Endothelial cell of umbilical vein (primary cell): ENCODE measurements at regions not wholly inside any gene's neighbourhood (a gene's known extent, or its start where the extent isn't known, plus 50 kb on each side); places are given as distances from the start of the nearest gene placed in this dataset.

ENCODE experiments used
- BruUV-seq: library from RNA; stranded (reverse); fragments of 400-500 nt; replicated peaks from 2 replicates; lab custom pipeline; 2021; lab: Mats Ljungman, UMichigan
- CTCF ChIA-PET: fragments of 300-600, 350-600 bp; sonication (Branson Sonifier 250); formaldehyde crosslinking; loops from one replicate; lab custom pipeline; 2021; ENCODE audit warnings: antibody characterized with exemption, inconsistent platforms; lab: Charles Lee
- POLR2A ChIA-PET: fragments of 300-600, 350-600 bp; sonication (Branson Sonifier 250); formaldehyde crosslinking; loops from one replicate; lab custom pipeline; 2021; ENCODE audit warnings: antibody characterized with exemption, inconsistent platforms; lab: Charles Lee
- DNase-seq: peaks from one replicate; pipeline ENCODE4 v3.0.0-alpha.2; 2011; ENCODE audit warnings: low read depth, low spot score
- FAIRE-seq: peaks from 2 replicates; lab custom pipeline; 2011; peaks lifted over from hg19 to GRCh38; lab: Jason Lieb, UNC
- H2AFZ ChIP-seq: 2 replicates; pipeline ENCODE4 v1.6.0; 2012; ENCODE audit warnings: low read depth, low read length, control low read depth, inconsistent platforms
- H3K27ac ChIP-seq: 2 replicates; pipeline ENCODE4 v1.5.1; 2011; ENCODE audit warnings: low read depth, mild to moderate bottlenecking, control low read depth, low read length, moderate library complexity; ENCODE audit not compliant: insufficient read depth
- H3K27me3 ChIP-seq, 2 experiments: 2 replicates each; pipeline versions ENCODE4 v1.6.0 to v1.6.1; 2011; ENCODE audit warnings: low read length in 2 of 2, mixed read lengths in 1 of 2; ENCODE audit not compliant: control insufficient read depth in 2 of 2, insufficient read depth in 2 of 2
- H3K36me3 ChIP-seq, 2 experiments: 2 replicates in 1 of 2; 3 replicates in 1 of 2; pipeline ENCODE4 v1.5.1; 2011; ENCODE audit warnings: low read length in 2 of 2, mild to moderate bottlenecking in 1 of 2, moderate library complexity in 1 of 2; ENCODE audit not compliant: control insufficient read depth in 2 of 2, insufficient read depth in 2 of 2; ENCODE audit errors: extremely low read depth in 1 of 2
- H3K4me1 ChIP-seq: 3 replicates; pipeline ENCODE4 v1.5.1; 2011; ENCODE audit warnings: mild to moderate bottlenecking, low read length; ENCODE audit not compliant: control insufficient read depth, insufficient read depth; ENCODE audit errors: extremely low read depth
- H3K4me2 ChIP-seq: 2 replicates; pipeline ENCODE4 v1.6.1; 2011; ENCODE audit warnings: low read length, control low read depth, mixed read lengths; ENCODE audit not compliant: insufficient read depth
- H3K4me3 ChIP-seq, 3 experiments: fragments of 200-600 bp in 1 of 3; sonication (generic), shearing (Covaris generic) in 1 of 3; replicated peaks in 1 of 3; 2 replicates each; pipeline ENCODE4 v1.5.1; 2011 to 2016; ENCODE audit warnings: control low read depth in 3 of 3, low read length in 3 of 3, mild to moderate bottlenecking in 2 of 3, inconsistent platforms in 1 of 3, low read depth in 1 of 3, moderate library complexity in 1 of 3; ENCODE audit not compliant: insufficient read depth in 1 of 3
- H3K79me2 ChIP-seq: 2 replicates; pipeline ENCODE4 v1.6.0; 2012; ENCODE audit warnings: low read length, inconsistent platforms; ENCODE audit not compliant: control insufficient read depth, insufficient read depth
- H3K9ac ChIP-seq: replicated peaks from 2 replicates; pipeline ENCODE3; 2011; ENCODE audit warnings: low read length, control low read depth; ENCODE audit not compliant: insufficient read depth; ENCODE audit errors: extremely low read depth
- H3K9me1 ChIP-seq: replicated peaks from 3 replicates; pipeline ENCODE4 v1.6.0; 2011; ENCODE audit warnings: mild to moderate bottlenecking, low read length; ENCODE audit not compliant: control insufficient read depth, insufficient read depth; ENCODE audit errors: extremely low read depth
- H3K9me3 ChIP-seq: replicated peaks from 2 replicates; pipeline ENCODE4 v1.5.1; 2012; ENCODE audit warnings: low read length, inconsistent platforms; ENCODE audit not compliant: control insufficient read depth, insufficient read depth
- H4K20me1 ChIP-seq: replicated peaks from 2 replicates; pipeline ENCODE3; 2011; ENCODE audit warnings: mild to moderate bottlenecking, low read length; ENCODE audit not compliant: control insufficient read depth, insufficient read depth; ENCODE audit errors: extremely low read depth
- EZH2 ChIP-seq: IDR thresholded peaks from 2 replicates; pipeline ENCODE4 v1.6.1; 2012; ENCODE audit warnings: borderline replicate concordance, low read depth, mild to moderate bottlenecking, moderate library complexity, low read length, inconsistent platforms; ENCODE audit not compliant: severe bottlenecking
- FOS ChIP-seq: IDR thresholded peaks from 2 replicates; pipeline ENCODE4 v1.6.1; 2011; ENCODE audit warnings: mild to moderate bottlenecking, low read length, moderate library complexity, borderline replicate concordance; ENCODE audit not compliant: insufficient read depth
- GATA2 ChIP-seq: IDR thresholded peaks from 2 replicates; pipeline ENCODE4 v1.7.0; 2011; ENCODE audit warnings: low read depth, mild to moderate bottlenecking, moderate library complexity, mixed read lengths, low read length; ENCODE audit not compliant: insufficient read length, insufficient read depth
- JUN ChIP-seq: IDR thresholded peaks from 2 replicates; pipeline ENCODE4 v1.6.1; 2011; ENCODE audit warnings: borderline replicate concordance, low read depth; ENCODE audit not compliant: insufficient read length, insufficient read depth
- MAX ChIP-seq: IDR thresholded peaks from 2 replicates; pipeline ENCODE4 v1.6.1; 2011; ENCODE audit not compliant: insufficient read depth, insufficient read length
- MYC ChIP-seq: IDR thresholded peaks from one replicate; pipeline ENCODE4 v1.6.1; 2011; ENCODE audit warnings: mild to moderate bottlenecking, low read depth, low read length
- POLR2A ChIP-seq: IDR thresholded peaks from 2 replicates; pipeline ENCODE4 v1.6.1; 2012; ENCODE audit warnings: low read depth, mild to moderate bottlenecking, control low read depth, low read length
- POLR2AphosphoS5 ChIP-seq: IDR thresholded peaks from 2 replicates; pipeline ENCODE4 v1.6.1; 2012; ENCODE audit warnings: low read depth, mild to moderate bottlenecking, control low read depth, low read length, moderate library complexity; ENCODE audit not compliant: insufficient read depth
- dilution Hi-C: fragments of 300-500 bp; cut with MboI; formaldehyde crosslinking; loops from one replicate; pipeline ENCODE4 v1.15.0; 2019; ENCODE audit warnings: low sequenced_read_pairs; ENCODE audit not compliant: extremely low pct_ligation_motif_present
- intact Hi-C: fragments of 100-400 bp; cut with micrococcal nuclease; formaldehyde crosslinking; loops from one replicate; pipeline ENCODE4 v1.10.0; 2022
- TF ChIP-seq, protein P1 (sequence below), 2 donors: IDR thresholded peaks; 1 replicate in 1 of 2; 2 replicates in 1 of 2; pipeline ENCODE4 v1.5.1; 2011; ENCODE audit warnings: low read length in 2 of 2, mild to moderate bottlenecking in 2 of 2, moderate library complexity in 2 of 2, control low read depth in 1 of 2, inconsistent platforms in 1 of 2, low read depth in 1 of 2; ENCODE audit not compliant: insufficient read depth in 1 of 2; ENCODE audit errors: extremely low read depth in 1 of 2

- CTCF ChIA-PET: no interaction called here
- intact Hi-C loops (no loop called here), dilution Hi-C loops (no loop called here)
- no peak for FAIRE-seq
- H3K9ac ChIP-seq: no peak overlapping the region
- H2AFZ ChIP-seq: no peak overlapping the region
- no peak overlapping the region for H3K4me3 ChIP-seq
- no peaks in the 10 kb centered on the region for H3K27me3 ChIP-seq
- no peak for TF ChIP-seq MAX
- no peaks in the 10 kb centered on the region for H3K36me3 ChIP-seq
- H3K9me1 ChIP-seq: no peaks in the 10 kb centered on the region
- H3K79me2 ChIP-seq: no peaks in the 10 kb centered on the region
- POLR2A ChIA-PET: no interaction called here
- no peaks in the 10 kb centered on the region for H4K20me1 ChIP-seq
- no peaks in the 10 kb centered on the region for H3K9me3 ChIP-seq
- no peak for DNase-seq
- BruUV-seq: no TSS peak
- H3K4me2 ChIP-seq: no peak overlapping the region
- no peak overlapping the region for H3K27ac ChIP-seq
- H3K4me1 ChIP-seq: no peaks in the 10 kb centered on the region
Measured at GRCh38 chr4:173801361-173801760, 271.3 kb upstream of the HAND2 start.

DNA sequence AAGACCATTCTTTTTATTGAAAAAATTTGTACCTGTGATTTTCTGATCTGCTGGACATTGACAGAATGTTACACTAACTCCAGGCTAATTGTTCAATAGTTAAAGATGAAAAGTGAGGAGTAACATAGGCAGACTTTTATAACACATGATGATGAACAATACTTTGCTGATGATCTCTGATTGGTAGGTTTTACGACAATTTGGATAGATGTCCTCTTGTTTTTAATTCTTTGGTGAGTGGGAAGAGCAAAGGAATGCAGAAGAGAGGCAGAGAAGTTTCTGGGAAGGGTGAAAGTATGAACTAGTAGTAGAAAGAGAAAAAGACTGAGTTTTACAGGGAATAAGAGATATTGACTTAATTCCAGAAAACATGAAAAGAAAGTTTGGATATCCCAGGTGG is 267.3 kb upstream of the HAND2 start:
- Histone ChIP-seq H3K36me3 (no peaks in the 10 kb centered on the region), H3K27ac (no peak overlapping the region), H2AFZ (no peak overlapping the region), H3K27me3 (no peaks in the 10 kb centered on the region), H3K4me3 (no peak overlapping the region), H3K4me2 (no peak overlapping the region), H3K9me3 (no peaks in the 10 kb centered on the region), H4K20me1 (no peaks in the 10 kb centered on the region), H3K4me1 (no peaks in the 10 kb centered on the region), H3K9ac (no peak overlapping the region), H3K79me2 (no peaks in the 10 kb centered on the region), H3K9me1 (no peaks in the 10 kb centered on the region)
- intact Hi-C loops (no loop called here), dilution Hi-C loops (no loop called here)
- no peak for FAIRE-seq
- TF ChIP-seq FOS (no peak), GATA2 (no peak), POLR2A (no peak), POLR2AphosphoS5 (no peak), EZH2 (no peak), MAX (no peak), JUN (no peak), MYC (no peak)
- TF ChIP-seq, protein P1, sequence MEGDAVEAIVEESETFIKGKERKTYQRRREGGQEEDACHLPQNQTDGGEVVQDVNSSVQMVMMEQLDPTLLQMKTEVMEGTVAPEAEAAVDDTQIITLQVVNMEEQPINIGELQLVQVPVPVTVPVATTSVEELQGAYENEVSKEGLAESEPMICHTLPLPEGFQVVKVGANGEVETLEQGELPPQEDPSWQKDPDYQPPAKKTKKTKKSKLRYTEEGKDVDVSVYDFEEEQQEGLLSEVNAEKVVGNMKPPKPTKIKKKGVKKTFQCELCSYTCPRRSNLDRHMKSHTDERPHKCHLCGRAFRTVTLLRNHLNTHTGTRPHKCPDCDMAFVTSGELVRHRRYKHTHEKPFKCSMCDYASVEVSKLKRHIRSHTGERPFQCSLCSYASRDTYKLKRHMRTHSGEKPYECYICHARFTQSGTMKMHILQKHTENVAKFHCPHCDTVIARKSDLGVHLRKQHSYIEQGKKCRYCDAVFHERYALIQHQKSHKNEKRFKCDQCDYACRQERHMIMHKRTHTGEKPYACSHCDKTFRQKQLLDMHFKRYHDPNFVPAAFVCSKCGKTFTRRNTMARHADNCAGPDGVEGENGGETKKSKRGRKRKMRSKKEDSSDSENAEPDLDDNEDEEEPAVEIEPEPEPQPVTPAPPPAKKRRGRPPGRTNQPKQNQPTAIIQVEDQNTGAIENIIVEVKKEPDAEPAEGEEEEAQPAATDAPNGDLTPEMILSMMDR (IDR thresholded peaks at IDR 0.05; ENCODE audit: extremely low read depth in 1 of 2, insufficient read depth in 1 of 2, low read depth in 1 of 2, low read length in 2 of 2): no peak
- no peak for DNase-seq
- CTCF ChIA-PET: no interaction called here
- POLR2A ChIA-PET: no interaction called here
- no TSS peak for BruUV-seq
